ENCODE measurements at regions not wholly inside any gene's neighbourhood (a gene's known extent, or its start where the extent isn't known, plus 50 kb on each side); places are given as distances from the start of the nearest gene placed in this dataset.

- DNase-seq: no peak
- WGBS (ENCODE audit: insufficient coverage, low lambda C conversion rate): no CpG with 5 or more reads among the region's 5 CpGs
Measured at GRCh38 chr2:211055438-211055837, 499.0 kb downstream of the CPS1 start.

GRCh38 chr2:211061612-211062296 lies 505.4 kb downstream of the CPS1 start:
- H3K4me3 ChIP-seq (ENCODE audit: low read length): no peak overlapping the region
- 40% methylated on average over 3 of the region's 4 CpGs for WGBS (ENCODE audit: insufficient coverage, low lambda C conversion rate)
- no peaks in the 10 kb centered on the region for H3K9me3 ChIP-seq (ENCODE audit: control insufficient read depth, low read depth, low read length)
- DNase-seq: peak; percentile 31 to 78
- no peaks in the 10 kb centered on the region for H3K27me3 ChIP-seq (ENCODE audit: control insufficient read depth, insufficient read depth, low read length)
- H3K36me3 ChIP-seq (ENCODE audit: control insufficient read depth, insufficient read depth, low read length): no peaks in the 10 kb centered on the region
- no peaks in the 10 kb centered on the region for H3K4me1 ChIP-seq (ENCODE audit: control insufficient read depth, insufficient read depth, low read length)
- peak overlapping the region; percentile 55 for H3K27ac ChIP-seq (ENCODE audit: low read length)

More at GRCh38 chr2:211055438-211055837, 499.0 kb downstream of the CPS1 start:
- H3K36me3 ChIP-seq (ENCODE audit: control insufficient read depth, insufficient read depth, low read length): no peaks in the 10 kb centered on the region
- no peaks in the 10 kb centered on the region for H3K27me3 ChIP-seq (ENCODE audit: control insufficient read depth, insufficient read depth, low read length)
- H3K4me1 ChIP-seq (ENCODE audit: control insufficient read depth, insufficient read depth, low read length): no peaks in the 10 kb centered on the region
- H3K27ac ChIP-seq (ENCODE audit: low read length): no peak overlapping the region
- no peaks in the 10 kb centered on the region for H3K9me3 ChIP-seq (ENCODE audit: control insufficient read depth, low read depth, low read length)
- H3K4me3 ChIP-seq (ENCODE audit: low read length): no peak overlapping the region

GRCh38 chr2:211062297-211062612 lies 505.9 kb downstream of the CPS1 start:
- no peak overlapping the region for H3K4me3 ChIP-seq (ENCODE audit: low read length)
- no peak for DNase-seq
- no peaks in the 10 kb centered on the region for H3K27me3 ChIP-seq (ENCODE audit: control insufficient read depth, insufficient read depth, low read length)
- peak overlapping the region; percentile 6 for H3K27ac ChIP-seq (ENCODE audit: low read length)
- no peaks in the 10 kb centered on the region for H3K4me1 ChIP-seq (ENCODE audit: control insufficient read depth, insufficient read depth, low read length)
- WGBS (ENCODE audit: insufficient coverage, low lambda C conversion rate): 93% methylated on average over 4 of the region's 5 CpGs
- H3K9me3 ChIP-seq (ENCODE audit: control insufficient read depth, low read depth, low read length): no peaks in the 10 kb centered on the region
- no peaks in the 10 kb centered on the region for H3K36me3 ChIP-seq (ENCODE audit: control insufficient read depth, insufficient read depth, low read length)

GRCh38 chr2:211067029-211067428 lies 510.6 kb downstream of the CPS1 start:
- Histone ChIP-seq H3K4me3 (ENCODE audit: low read length) (no peak overlapping the region), H3K27me3 (ENCODE audit: control insufficient read depth, insufficient read depth, low read length) (no peaks in the 10 kb centered on the region), H3K9me3 (ENCODE audit: control insufficient read depth, low read depth, low read length) (no peaks in the 10 kb centered on the region), H3K4me1 (ENCODE audit: control insufficient read depth, insufficient read depth, low read length) (no peaks in the 10 kb centered on the region), H3K27ac (ENCODE audit: low read length) (no peak overlapping the region), H3K36me3 (ENCODE audit: control insufficient read depth, insufficient read depth, low read length) (no peaks in the 10 kb centered on the region)
- DNase-seq: no peak
- no CpG with 5 or more reads among the region's 5 CpGs for WGBS (ENCODE audit: insufficient coverage, low lambda C conversion rate)

GRCh38 chr2:211068108-211068780 lies 511.8 kb downstream of the CPS1 start:
- H3K9me3 ChIP-seq (ENCODE audit: control insufficient read depth, low read depth, low read length): no peaks in the 10 kb centered on the region
- H3K4me3 ChIP-seq (ENCODE audit: low read length): no peak overlapping the region
- no peak overlapping the region for H3K27ac ChIP-seq (ENCODE audit: low read length)
- 69% methylated on average over 2 of the region's 6 CpGs for WGBS (ENCODE audit: insufficient coverage, low lambda C conversion rate)
- no peaks in the 10 kb centered on the region for H3K27me3 ChIP-seq (ENCODE audit: control insufficient read depth, insufficient read depth, low read length)
- DNase-seq: no peak
- H3K4me1 ChIP-seq (ENCODE audit: control insufficient read depth, insufficient read depth, low read length): no peaks in the 10 kb centered on the region
- H3K36me3 ChIP-seq (ENCODE audit: control insufficient read depth, insufficient read depth, low read length): no peaks in the 10 kb centered on the region

DNA sequence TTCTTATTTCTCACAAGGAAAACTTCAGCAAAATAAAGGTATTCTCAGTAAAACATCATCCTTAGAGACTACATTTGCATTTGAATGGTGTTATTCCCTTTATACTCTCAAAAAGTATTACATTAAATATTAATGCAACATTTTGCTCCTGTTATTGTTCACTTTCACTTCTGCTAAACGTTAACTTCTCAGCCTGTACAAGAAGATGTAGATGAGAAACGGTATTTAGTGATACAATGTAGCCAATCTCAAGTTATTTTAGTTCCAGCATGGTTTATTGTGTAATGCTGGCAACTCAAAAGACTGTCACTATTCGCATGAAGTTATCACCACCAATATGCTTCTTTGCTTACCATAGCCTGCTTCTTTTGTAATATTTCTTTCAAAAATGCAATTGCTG lies 514.1 kb downstream of the CPS1 start:
- Histone ChIP-seq H3K36me3 (ENCODE audit: control insufficient read depth, insufficient read depth, low read length) (no peaks in the 10 kb centered on the region), H3K9me3 (ENCODE audit: control insufficient read depth, low read depth, low read length) (no peaks in the 10 kb centered on the region), H3K27ac (ENCODE audit: low read length) (no peak overlapping the region), H3K4me3 (ENCODE audit: low read length) (no peak overlapping the region), H3K4me1 (ENCODE audit: control insufficient read depth, insufficient read depth, low read length) (no peaks in the 10 kb centered on the region), H3K27me3 (ENCODE audit: control insufficient read depth, insufficient read depth, low read length) (no peaks in the 10 kb centered on the region)
- 80% methylated on average over 1 of the region's 3 CpGs for WGBS (ENCODE audit: insufficient coverage, low lambda C conversion rate)
- DNase-seq: no peak

DNA sequence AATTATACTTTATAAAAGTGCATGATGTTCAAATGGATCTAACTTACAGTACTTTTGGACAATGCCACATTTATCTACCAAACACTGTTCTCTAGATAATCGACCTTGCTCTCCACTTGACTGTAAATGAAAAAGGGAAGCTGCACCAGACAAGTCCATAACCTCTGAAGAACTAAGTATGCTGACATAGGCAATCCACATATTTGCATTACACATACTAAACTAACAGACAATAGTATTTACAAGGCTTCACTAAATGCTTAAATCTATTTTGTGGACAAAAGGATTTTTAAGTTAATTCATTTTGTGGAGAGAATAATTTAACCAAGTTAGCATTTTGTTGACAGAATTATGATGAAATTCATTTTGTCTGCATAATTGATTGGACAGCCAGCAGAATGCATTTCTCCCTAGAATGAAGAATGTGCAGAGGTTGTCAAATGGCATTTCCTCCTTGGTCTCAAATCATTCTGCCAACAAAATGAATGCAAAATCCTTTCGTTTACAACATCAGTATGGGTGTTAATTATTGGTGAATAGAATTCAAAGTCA lies 520.9 kb downstream of the CPS1 start:
- no peak overlapping the region for H3K4me3 ChIP-seq (ENCODE audit: low read length)
- no peaks in the 10 kb centered on the region for H3K36me3 ChIP-seq (ENCODE audit: control insufficient read depth, insufficient read depth, low read length)
- no peaks in the 10 kb centered on the region for H3K27me3 ChIP-seq (ENCODE audit: control insufficient read depth, insufficient read depth, low read length)
- no peak overlapping the region for H3K27ac ChIP-seq (ENCODE audit: low read length)
- no peaks in the 10 kb centered on the region for H3K4me1 ChIP-seq (ENCODE audit: control insufficient read depth, insufficient read depth, low read length)
- DNase-seq: no peak
- H3K9me3 ChIP-seq (ENCODE audit: control insufficient read depth, low read depth, low read length): no peaks in the 10 kb centered on the region
- WGBS (ENCODE audit: insufficient coverage, low lambda C conversion rate): no CpG with 5 or more reads among the region's 2 CpGs

- no peaks in the 10 kb centered on the region for H3K4me1 ChIP-seq (ENCODE audit: control insufficient read depth, insufficient read depth, low read length)
- 40% methylated on average over 1 of the region's 2 CpGs for WGBS (ENCODE audit: insufficient coverage, low lambda C conversion rate)
- no peaks in the 10 kb centered on the region for H3K9me3 ChIP-seq (ENCODE audit: control insufficient read depth, low read depth, low read length)
- no peak for DNase-seq
- H3K4me3 ChIP-seq (ENCODE audit: low read length): no peak overlapping the region
- H3K36me3 ChIP-seq (ENCODE audit: control insufficient read depth, insufficient read depth, low read length): no peaks in the 10 kb centered on the region
- no peak overlapping the region for H3K27ac ChIP-seq (ENCODE audit: low read length)
- H3K27me3 ChIP-seq (ENCODE audit: control insufficient read depth, insufficient read depth, low read length): no peaks in the 10 kb centered on the region
Measured at GRCh38 chr2:211084352-211084751, 528.0 kb downstream of the CPS1 start.

DNA sequence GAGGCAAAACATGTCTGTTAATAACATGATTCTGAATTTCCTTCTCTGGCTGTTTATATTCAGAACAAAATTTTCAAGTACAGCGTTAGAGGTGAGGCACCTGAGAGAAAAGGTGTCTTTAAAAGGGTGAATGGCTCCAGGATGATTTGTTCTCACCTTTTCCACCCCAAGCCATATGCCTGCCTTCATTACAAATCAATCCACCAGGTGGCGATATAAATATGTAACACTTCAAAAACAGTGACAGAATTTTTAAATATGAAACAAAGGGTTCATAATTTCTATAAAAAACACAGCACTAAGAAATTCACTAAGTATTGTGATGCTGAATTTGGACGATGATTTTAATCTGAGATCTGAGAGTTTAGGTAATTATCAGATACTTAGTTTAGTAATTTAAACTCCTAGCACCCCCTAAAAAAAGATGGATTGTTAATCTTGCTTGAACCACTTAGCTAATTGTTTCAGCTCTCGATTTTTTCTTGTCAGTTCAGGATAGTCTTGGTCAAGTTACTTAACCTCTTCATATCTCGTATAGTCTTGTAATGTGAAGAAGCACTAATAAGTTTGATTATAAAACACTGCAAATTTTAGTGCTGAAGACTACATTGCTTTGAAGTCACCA lies 528.8 kb downstream of the CPS1 start:
- no peaks in the 10 kb centered on the region for H3K36me3 ChIP-seq (ENCODE audit: control insufficient read depth, insufficient read depth, low read length)
- no peaks in the 10 kb centered on the region for H3K4me1 ChIP-seq (ENCODE audit: control insufficient read depth, insufficient read depth, low read length)
- 32% methylated on average over 2 of the region's 5 CpGs for WGBS (ENCODE audit: insufficient coverage, low lambda C conversion rate)
- no peak overlapping the region for H3K4me3 ChIP-seq (ENCODE audit: low read length)
- H3K27me3 ChIP-seq (ENCODE audit: control insufficient read depth, insufficient read depth, low read length): no peaks in the 10 kb centered on the region
- H3K9me3 ChIP-seq (ENCODE audit: control insufficient read depth, low read depth, low read length): no peaks in the 10 kb centered on the region
- no peak overlapping the region for H3K27ac ChIP-seq (ENCODE audit: low read length)
- DNase-seq: peak; percentile 14 to 33

DNA sequence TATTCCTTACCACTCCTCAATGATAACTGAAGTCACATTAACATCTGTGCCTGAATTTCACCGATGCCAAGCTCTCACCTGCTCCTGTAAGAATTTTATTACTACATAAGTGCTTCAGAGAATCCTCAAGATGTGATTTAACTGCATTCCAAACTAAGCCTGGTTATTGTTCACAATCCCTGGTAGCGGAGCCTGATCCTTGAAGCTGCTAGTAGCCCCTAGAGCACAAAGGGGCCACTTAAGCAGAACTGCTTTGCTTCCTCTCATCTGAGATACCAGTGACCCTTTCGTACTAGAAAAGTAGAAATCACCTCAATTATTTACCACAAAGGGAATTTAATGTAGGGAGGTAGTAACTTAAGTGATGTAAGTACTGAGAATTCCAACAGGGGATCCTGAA lies 529.6 kb downstream of the CPS1 start:
- whole genome bisulfite sequencing (ENCODE audit: insufficient coverage, low lambda C conversion rate): no CpG with 5 or more reads among the region's 3 CpGs
- H3K4me3 ChIP-seq (ENCODE audit: low read length): no peak overlapping the region
- H3K4me1 ChIP-seq (ENCODE audit: control insufficient read depth, insufficient read depth, low read length): no peaks in the 10 kb centered on the region
- no peaks in the 10 kb centered on the region for H3K36me3 ChIP-seq (ENCODE audit: control insufficient read depth, insufficient read depth, low read length)
- no peaks in the 10 kb centered on the region for H3K27me3 ChIP-seq (ENCODE audit: control insufficient read depth, insufficient read depth, low read length)
- H3K9me3 ChIP-seq (ENCODE audit: control insufficient read depth, low read depth, low read length): no peaks in the 10 kb centered on the region
- no peak overlapping the region for H3K27ac ChIP-seq (ENCODE audit: low read length)
- no peak for DNase-seq
